ENCODE measurements at regions not wholly inside any gene's neighbourhood (a gene's known extent, or its start where the extent isn't known, plus 50 kb on each side); places are given as distances from the start of the nearest gene placed in this dataset.
"Not testable (repeated sequence)": the region's sequence is repeated elsewhere in the genome, so short reads cannot be mapped to it uniquely, and the experiment has no call there.

DNA sequence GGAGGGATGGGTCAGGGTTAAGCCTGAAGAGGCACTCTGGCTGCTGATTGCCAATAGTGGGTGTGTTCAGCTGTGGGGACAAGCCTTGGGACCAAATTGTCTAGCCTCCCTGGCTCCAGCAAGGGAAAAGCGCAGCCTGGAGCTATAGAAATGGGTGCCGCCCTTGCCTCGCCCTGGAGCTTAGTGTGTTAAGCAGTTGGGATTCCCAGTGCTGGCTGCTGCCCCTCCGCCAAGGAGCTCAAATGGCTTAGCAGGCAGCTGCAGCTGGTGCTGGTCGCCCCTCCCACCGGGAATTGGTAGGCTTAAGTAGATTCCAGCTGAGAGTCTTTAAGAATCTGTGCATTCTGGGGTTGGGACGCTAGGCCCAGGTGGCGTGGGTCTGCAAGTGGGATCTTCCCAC lies 662.9 kb upstream of the TBL1XR1 start:
- no peak for DNase-seq (ENCODE audit: low spot score)
- WGBS, result 90% methylated on average over 8 of the region's 8 CpGs
- Histone ChIP-seq H3K4me1 (ENCODE audit: control insufficient read depth in 4 of 4, insufficient read depth in 4 of 4, low read length in 3 of 4) (no peaks in the 10 kb centered on the region), H3K9ac (ENCODE audit: low read depth in 1 of 2, low read length in 2 of 2) (no peak overlapping the region), H3K27ac (ENCODE audit: low read depth in 1 of 2, low read length in 2 of 2) (no peak overlapping the region), H3K4me3 (ENCODE audit: low read depth in 1 of 3, low read length in 3 of 3) (no peak overlapping the region), H3K27me3 (ENCODE audit: control insufficient read depth in 4 of 4, insufficient read depth in 4 of 4, low read length in 3 of 4) (no peaks in the 10 kb centered on the region), H3K36me3 (ENCODE audit: control insufficient read depth in 4 of 4, insufficient read depth in 3 of 4, low read depth in 1 of 4, low read length in 3 of 4) (no peaks in the 10 kb centered on the region), H3K9me3 (ENCODE audit: control insufficient read depth in 4 of 4, low read length in 3 of 4) (peaks cover 0 to 9% (median 5%) of the 10 kb centered on the region in 4 donors)
- TF ChIP-seq JUND (IDR thresholded peaks at IDR 0.05), result no peak
- TF ChIP-seq, protein P1, sequence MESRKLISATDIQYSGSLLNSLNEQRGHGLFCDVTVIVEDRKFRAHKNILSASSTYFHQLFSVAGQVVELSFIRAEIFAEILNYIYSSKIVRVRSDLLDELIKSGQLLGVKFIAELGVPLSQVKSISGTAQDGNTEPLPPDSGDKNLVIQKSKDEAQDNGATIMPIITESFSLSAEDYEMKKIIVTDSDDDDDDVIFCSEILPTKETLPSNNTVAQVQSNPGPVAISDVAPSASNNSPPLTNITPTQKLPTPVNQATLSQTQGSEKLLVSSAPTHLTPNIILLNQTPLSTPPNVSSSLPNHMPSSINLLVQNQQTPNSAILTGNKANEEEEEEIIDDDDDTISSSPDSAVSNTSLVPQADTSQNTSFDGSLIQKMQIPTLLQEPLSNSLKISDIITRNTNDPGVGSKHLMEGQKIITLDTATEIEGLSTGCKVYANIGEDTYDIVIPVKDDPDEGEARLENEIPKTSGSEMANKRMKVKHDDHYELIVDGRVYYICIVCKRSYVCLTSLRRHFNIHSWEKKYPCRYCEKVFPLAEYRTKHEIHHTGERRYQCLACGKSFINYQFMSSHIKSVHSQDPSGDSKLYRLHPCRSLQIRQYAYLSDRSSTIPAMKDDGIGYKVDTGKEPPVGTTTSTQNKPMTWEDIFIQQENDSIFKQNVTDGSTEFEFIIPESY (IDR thresholded peaks at IDR 0.05), result no peak
- no peak for TF ChIP-seq GABPA (IDR thresholded peaks at IDR 0.05 in 1 of 2, conservative IDR thresholded peaks at IDR 0.05 in 1 of 2)
- TF ChIP-seq FOXA1 (IDR thresholded peaks at IDR 0.05), result no peak
- no peak for TF ChIP-seq YY1 (IDR thresholded peaks at IDR 0.05)
- TF ChIP-seq FOXA2 (IDR thresholded peaks at IDR 0.05), result no peak
- no peak for TF ChIP-seq SP1 (IDR thresholded peaks at IDR 0.05)
- TF ChIP-seq, protein P2, sequence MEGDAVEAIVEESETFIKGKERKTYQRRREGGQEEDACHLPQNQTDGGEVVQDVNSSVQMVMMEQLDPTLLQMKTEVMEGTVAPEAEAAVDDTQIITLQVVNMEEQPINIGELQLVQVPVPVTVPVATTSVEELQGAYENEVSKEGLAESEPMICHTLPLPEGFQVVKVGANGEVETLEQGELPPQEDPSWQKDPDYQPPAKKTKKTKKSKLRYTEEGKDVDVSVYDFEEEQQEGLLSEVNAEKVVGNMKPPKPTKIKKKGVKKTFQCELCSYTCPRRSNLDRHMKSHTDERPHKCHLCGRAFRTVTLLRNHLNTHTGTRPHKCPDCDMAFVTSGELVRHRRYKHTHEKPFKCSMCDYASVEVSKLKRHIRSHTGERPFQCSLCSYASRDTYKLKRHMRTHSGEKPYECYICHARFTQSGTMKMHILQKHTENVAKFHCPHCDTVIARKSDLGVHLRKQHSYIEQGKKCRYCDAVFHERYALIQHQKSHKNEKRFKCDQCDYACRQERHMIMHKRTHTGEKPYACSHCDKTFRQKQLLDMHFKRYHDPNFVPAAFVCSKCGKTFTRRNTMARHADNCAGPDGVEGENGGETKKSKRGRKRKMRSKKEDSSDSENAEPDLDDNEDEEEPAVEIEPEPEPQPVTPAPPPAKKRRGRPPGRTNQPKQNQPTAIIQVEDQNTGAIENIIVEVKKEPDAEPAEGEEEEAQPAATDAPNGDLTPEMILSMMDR (IDR thresholded peaks at IDR 0.05; ENCODE audit: low read depth, low read length, missing input control), result no peak
- no peak for TF ChIP-seq NR2F2 (IDR thresholded peaks at IDR 0.05)
- no peak for TF ChIP-seq RAD21 (IDR thresholded peaks at IDR 0.05)
- TF ChIP-seq, protein P3, sequence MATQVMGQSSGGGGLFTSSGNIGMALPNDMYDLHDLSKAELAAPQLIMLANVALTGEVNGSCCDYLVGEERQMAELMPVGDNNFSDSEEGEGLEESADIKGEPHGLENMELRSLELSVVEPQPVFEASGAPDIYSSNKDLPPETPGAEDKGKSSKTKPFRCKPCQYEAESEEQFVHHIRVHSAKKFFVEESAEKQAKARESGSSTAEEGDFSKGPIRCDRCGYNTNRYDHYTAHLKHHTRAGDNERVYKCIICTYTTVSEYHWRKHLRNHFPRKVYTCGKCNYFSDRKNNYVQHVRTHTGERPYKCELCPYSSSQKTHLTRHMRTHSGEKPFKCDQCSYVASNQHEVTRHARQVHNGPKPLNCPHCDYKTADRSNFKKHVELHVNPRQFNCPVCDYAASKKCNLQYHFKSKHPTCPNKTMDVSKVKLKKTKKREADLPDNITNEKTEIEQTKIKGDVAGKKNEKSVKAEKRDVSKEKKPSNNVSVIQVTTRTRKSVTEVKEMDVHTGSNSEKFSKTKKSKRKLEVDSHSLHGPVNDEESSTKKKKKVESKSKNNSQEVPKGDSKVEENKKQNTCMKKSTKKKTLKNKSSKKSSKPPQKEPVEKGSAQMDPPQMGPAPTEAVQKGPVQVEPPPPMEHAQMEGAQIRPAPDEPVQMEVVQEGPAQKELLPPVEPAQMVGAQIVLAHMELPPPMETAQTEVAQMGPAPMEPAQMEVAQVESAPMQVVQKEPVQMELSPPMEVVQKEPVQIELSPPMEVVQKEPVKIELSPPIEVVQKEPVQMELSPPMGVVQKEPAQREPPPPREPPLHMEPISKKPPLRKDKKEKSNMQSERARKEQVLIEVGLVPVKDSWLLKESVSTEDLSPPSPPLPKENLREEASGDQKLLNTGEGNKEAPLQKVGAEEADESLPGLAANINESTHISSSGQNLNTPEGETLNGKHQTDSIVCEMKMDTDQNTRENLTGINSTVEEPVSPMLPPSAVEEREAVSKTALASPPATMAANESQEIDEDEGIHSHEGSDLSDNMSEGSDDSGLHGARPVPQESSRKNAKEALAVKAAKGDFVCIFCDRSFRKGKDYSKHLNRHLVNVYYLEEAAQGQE (IDR thresholded peaks at IDR 0.05), result no peak
- TF ChIP-seq, protein P4, sequence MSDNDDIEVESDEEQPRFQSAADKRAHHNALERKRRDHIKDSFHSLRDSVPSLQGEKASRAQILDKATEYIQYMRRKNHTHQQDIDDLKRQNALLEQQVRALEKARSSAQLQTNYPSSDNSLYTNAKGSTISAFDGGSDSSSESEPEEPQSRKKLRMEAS (IDR thresholded peaks at IDR 0.05), result no peak

DNA sequence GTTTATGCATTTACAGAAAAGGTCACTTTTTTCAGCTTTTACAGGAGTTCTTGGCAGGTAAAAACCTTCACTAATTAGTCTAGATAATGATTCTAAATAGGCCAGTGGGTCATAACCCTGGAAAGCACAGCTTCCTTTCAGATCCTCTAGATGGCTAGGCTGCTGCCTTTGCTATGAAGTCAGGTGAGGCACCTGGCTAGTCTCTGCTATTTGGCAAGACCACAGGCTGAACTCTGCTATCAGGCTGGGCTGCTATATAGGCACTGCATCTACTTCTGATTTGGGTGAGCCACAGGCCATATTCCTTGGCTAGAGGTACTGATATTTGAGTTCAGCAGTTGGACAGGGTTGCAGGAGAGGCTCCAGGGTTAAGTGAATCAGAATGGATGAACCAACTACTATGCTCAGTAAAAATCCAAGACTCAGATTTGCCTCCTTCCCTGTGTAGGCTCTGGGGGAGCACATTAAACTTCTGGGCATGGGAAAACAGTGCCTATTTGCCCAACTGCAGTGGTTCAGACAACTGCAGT lies 665.7 kb upstream of the TBL1XR1 start:
- H3K36me3 ChIP-seq (ENCODE audit: control insufficient read depth in 4 of 4, insufficient read depth in 3 of 4, low read depth in 1 of 4, low read length in 3 of 4), result no peaks in the 10 kb centered on the region
- no peak overlapping the region for H3K9ac ChIP-seq (ENCODE audit: low read depth in 1 of 2, low read length in 2 of 2)
- H3K9me3 ChIP-seq (ENCODE audit: control insufficient read depth in 4 of 4, low read length in 3 of 4), result peaks cover 0 to 12% (median 5%) of the 10 kb centered on the region in 4 donors
- peak overlapping the region in 1 of 3 donors; percentile 20 for H3K4me3 ChIP-seq (ENCODE audit: low read depth in 1 of 3, low read length in 3 of 3)
- H3K4me1 ChIP-seq (ENCODE audit: control insufficient read depth in 4 of 4, insufficient read depth in 4 of 4, low read length in 3 of 4), result no peaks in the 10 kb centered on the region
- DNase-seq (ENCODE audit: low spot score), result no peak
- no peak overlapping the region for H3K27ac ChIP-seq (ENCODE audit: low read depth in 1 of 2, low read length in 2 of 2)
- TF ChIP-seq, protein P3 (IDR thresholded peaks at IDR 0.05), result no peak
- TF ChIP-seq, protein P4 (IDR thresholded peaks at IDR 0.05), result no peak
- no peak for TF ChIP-seq FOXA1 (IDR thresholded peaks at IDR 0.05)
- H3K27me3 ChIP-seq (ENCODE audit: control insufficient read depth in 4 of 4, insufficient read depth in 4 of 4, low read length in 3 of 4), result no peaks in the 10 kb centered on the region

DNA sequence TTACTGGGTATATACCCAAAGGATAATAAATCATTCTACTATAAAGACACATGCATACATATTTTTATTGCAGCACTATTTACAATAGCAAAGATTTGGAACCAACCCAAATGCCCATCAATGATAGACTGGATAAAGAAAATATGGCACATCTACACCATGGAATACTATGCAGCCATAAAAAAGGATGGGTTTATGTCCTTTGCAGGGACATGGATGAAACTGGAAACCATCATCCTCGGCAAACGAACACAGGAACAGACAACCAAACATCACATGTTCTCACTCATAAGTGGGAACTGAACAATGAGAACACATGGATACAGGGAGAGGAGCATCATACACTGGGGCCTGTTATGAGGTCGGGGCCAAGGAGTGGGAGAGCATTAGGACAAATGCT lies 665.0 kb upstream of the KCNMB2 start:
- not testable (repeated sequence) for H3K4me3 ChIP-seq (ENCODE audit: low read depth in 1 of 3, low read length in 3 of 3); H3K9me3 ChIP-seq (ENCODE audit: control insufficient read depth in 4 of 4, low read length in 3 of 4); H3K36me3 ChIP-seq (ENCODE audit: control insufficient read depth in 4 of 4, insufficient read depth in 3 of 4, low read depth in 1 of 4, low read length in 3 of 4); H3K9ac ChIP-seq (ENCODE audit: low read depth in 1 of 2, low read length in 2 of 2); H3K27ac ChIP-seq (ENCODE audit: low read depth in 1 of 2, low read length in 2 of 2); DNase-seq (ENCODE audit: low spot score); H3K27me3 ChIP-seq (ENCODE audit: control insufficient read depth in 4 of 4, insufficient read depth in 4 of 4, low read length in 3 of 4); H3K4me1 ChIP-seq (ENCODE audit: control insufficient read depth in 4 of 4, insufficient read depth in 4 of 4, low read length in 3 of 4)
- 98% methylated on average over 3 of the region's 3 CpGs for WGBS
